ENCODE measurements at regions not wholly inside any gene's neighbourhood (a gene's known extent, or its start where the extent isn't known, plus 50 kb on each side); places are given as distances from the start of the nearest gene placed in this dataset.

DNA sequence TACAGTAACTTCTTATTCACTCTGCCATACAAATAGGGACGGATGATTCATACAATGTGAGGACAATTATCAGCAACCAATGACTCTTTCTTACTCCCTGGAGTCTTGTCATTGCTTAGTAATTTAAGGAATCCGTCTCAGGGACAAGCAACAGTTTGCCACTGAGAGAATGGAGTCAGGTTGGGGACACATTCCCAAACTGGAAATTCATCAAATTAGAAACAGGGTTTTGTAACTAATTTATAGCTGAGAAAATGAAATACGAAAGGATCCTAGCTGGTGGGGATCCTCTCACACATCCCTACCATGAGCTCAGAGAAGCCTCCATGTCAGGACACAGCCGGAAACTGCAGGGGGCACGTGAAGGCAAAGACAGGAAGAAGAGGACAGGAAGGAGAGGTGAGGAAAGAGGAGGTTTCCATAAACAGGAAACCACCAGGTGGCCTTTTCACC is 50.4 kb upstream of the KDR start:
- no peak for DNase-seq

GRCh38 chr4:55176497-55176896 is 51.1 kb upstream of the KDR start:
- no peak for DNase-seq

DNA sequence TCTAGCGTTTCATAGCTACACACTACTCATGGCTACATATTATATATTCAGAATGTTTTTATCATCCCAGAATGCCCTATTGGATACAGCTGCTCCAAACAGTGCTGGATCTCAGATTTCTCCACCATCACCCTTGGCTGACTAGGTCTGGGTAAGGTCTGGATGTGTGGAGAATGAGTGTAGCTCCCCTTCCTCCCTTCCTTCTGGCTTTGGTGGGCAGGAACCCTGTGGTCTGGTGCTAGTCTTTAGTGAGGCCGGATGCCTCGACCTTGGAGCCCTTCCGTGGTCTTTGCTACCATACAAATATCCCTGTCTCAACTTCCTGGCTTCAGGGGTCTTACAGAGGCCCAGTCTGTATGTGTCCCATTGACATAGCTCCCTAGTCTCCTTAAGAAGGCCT is 52.1 kb upstream of the KDR start:
- no peak for DNase-seq

GRCh38 chr4:55178226-55179005 is 53.0 kb upstream of the KDR start:
- DNase-seq: no peak

DNA sequence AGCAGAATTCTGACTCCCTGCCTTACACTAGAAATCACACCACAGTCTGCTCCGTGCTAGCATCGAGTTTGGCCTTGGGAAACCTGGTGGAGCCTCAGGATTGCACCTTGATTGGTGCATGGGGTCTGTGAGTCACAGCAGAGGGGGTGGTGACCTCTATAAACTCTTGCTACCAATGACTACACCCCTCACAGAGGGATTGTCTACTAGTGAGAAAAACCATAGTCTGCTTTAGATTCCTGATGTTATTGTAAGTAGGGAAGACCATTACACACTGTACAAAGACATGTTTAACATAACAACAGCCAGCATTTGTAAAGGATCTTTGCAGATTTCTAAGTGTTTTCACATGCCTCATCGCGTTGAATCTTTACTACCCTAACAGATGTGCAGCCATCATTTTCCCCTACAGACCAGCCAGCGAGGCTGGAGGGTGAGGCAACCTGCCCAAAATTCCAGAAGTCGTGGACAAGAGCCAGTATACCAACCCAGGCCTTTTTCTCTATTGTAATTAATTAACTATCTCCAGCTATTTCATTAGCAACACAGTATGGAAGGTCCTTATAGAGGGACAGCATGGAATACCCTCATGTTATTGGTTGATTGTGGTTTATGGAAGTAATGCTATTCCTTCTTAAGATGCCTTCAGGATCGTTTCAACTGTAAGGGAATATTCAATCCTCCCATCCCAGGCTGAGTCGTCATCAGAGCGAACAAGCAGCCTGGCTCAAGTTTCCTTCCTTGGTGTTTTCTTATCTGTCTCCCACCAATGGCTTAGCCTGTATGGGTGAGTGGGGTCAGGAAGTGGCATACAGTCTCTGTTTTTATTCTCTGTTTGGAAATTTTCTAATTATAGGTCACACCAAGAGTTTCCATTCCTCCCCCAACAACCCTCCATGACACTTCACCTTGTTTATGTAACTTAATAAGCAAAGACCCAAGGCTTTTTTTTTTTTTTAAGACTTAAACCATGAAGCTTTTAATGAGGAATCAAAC is 55.9 kb upstream of the KDR start:
- DNase-seq: no peak

- no peak for DNase-seq
Measured at GRCh38 chr4:55183926-55184599, 58.7 kb upstream of the KDR start.

DNA sequence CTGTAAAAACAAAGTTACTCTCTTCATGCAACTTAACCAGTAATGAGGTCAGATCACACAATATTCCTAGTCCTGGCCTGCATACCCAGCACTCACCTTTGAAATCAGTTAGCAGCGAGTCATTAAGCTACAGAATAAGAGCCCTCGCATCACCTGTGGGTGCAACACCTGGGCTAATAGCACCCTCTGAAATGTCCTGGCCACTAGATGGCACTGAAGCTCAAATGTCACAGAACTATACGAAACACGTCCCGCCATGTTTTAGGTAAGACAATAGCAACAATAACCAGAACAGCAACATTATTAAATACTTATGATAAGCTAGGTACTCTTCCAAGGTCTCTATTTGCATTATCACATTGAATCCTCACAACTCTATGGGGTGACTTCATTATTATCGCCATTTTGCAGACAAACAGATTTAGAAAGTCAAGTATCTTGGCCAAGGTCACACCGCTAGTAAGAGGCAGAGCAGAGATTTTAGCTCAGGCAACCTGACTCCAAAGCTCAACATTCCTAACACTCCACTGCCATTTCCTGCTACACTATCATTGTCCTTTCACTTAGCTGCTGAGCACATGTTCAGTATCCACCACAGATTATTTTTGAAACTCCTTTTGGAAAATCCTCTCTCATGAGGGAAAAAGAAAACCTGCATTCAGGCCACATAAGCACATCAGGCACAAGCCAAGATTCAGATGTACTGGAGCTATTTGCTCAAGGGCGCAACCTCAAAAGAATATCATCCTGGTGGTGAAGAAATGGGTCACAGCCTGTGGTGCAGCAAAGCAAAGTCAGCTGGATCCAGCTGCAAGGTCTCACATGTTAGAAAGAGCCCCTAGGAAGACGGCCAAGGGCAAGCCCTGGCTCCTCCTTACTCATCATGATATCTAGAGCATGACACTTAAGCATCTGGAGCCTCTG is 59.5 kb upstream of the KDR start:
- peak; percentile 39 for DNase-seq

GRCh38 chr4:55186123-55186522 is 60.7 kb upstream of the KDR start:
- DNase-seq: no peak

DNA sequence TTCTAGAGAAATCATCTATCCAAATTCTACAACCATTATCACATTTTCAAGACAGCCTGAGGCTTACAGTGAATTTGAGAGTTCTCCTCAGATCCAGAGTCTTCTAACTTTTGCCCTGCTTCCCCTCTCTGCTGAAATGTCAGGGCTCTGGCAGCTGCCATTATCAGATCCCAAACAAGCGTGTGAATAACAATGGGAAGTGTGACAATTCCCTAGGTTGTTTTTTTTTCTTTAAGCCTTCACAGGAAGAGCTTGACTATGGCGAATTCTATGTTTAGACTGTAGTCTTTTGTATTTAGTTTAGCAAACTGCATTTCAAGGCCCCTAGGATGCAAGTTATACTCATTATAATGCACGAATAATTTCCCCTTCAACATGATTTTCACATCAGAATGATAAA is 61.3 kb upstream of the KDR start:
- no peak for DNase-seq

GRCh38 chr4:55214172-55214571 is 88.8 kb upstream of the KDR start:
- peak; percentile 23 for DNase-seq

DNA sequence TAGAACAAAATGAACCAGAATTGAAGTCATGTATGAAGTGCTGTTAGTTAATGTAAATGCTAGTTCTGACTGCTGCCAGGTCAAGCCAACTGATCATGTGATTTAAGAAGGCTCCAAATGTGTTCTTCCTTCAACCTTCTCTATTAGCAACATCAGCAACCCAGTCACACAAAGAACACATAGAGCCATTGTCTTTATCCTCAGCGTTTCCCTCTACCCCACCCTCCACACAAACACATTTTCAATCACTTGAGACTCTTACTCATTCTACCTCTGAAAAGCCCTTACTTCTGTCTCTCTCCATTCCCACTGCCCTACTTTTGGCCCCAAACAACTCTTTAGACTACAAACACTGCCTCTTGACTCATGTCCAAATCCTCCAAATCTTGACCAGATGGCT is 89.7 kb upstream of the KDR start:
- no peak for DNase-seq

DNA sequence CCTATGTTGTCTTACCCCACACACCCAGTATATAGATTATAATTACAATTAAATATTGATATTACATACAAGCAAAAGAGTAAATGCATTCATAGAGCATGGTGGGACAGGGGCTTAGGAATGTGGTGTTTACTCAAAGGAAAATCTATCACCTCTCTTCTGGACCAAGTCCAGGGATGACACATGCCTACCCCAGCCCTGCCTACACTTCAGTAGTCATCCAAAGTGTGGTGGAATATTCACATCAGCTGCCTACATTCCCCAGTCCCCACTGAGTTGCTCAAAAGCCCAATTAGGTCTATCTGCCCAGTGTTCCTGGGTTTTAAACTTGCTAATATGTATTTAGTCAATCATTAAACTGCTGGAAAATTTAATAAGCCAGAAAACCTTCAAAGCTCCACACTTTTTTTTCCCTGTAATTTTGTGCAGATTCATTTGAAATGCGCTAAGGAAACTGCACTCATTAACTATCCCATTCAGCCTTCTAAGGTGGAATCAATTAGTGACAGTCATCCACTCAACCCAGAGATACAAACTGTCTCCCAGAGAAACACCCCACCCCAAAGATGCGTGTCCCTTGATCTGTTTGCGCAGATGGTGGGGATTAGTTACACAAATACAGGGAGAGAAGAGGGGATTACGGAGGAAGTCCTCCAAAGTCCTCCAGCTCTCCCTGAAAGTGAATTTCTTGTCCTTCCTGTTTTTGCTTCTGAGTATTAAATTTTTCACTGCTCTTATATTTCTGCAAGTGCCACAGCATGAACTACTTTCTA is 91.7 kb upstream of the KDR start:
- DNase-seq: no peak

DNA sequence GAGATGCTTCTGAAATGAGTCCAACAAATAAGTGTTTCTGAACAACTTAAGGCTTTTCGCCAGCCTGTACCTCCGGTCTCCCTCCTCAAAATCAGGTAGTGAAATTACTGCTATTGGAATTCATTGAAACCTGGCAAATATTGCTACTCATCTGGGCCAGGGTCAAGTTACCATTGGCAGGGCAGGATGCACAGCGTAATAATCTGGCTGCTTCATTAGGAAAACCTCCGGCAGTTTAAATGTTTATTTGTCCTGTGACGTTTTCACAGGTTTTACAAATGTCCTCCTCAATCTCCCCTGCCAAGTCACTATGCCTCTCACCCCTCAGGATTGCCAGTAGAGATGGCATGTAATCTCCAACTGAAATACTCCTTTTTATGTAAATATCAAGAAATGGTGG is 92.6 kb upstream of the KDR start:
- no peak for DNase-seq

- no peak for DNase-seq
Measured at GRCh38 chr4:55237839-55238238, 108.2 kb upstream of the SRD5A3 start.

GRCh38 chr4:55238407-55238806 is 107.6 kb upstream of the SRD5A3 start:
- no peak for DNase-seq

GRCh38 chr4:55241461-55241860 is 104.6 kb upstream of the SRD5A3 start:
- DNase-seq: no peak

DNA sequence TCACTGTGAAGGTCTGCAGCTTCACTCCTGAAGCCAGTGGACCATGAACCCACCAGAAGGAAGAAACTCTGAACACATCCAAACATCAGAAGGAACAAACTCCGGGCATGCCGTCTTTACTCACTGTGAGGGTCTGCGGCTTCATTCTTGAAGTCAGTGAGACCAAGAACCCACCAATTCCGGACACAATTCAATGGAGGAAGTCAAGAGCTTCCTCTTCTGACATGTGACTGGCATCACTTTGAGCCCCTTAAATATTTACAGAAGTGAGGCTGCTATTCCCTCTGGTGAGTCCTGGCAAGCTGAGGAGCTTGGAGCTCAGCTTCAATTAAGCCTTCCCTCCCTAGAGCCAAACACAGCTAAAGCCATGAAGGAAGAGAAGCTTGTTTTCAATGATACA is 103.5 kb upstream of the SRD5A3 start:
- no peak for DNase-seq

DNA sequence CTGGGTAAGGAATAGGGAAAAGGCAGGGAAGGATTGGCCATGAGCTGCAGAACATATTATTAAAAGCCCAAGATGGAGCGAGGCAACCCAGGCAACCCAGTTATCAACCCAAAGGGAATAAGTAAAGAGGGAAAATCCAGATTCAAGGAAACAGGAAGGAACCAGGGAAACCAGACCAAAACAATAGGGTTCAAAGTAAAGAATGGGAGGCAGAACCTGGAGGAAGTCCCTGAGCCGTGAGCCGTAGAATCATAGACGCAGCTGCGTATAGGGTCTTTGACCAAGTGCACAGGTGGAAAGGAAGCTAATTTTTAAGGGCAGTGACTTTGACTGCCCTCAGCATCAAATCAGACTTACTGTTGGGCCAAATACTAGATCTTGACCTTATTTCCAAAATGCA is 98.5 kb upstream of the SRD5A3 start:
- no peak for DNase-seq

DNA sequence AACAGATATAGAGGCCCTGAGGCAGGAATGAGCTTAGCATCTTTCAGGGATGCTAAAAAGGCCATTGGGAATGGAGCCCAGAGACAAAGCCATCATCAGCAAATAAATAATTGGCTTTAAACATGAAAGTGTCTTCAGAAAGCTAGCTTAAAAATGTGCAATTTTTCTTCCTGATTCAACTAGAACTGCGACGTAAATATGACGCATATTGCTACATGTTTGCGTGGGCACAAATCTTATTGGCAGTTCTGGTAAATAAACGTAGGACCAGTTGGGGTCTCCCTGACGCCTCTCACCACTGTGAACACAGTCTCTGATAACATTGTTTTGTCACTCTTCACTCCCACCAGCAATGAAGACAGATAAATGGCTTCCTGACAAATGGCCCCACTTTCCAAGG is 97.3 kb upstream of the SRD5A3 start:
- DNase-seq: no peak

DNA sequence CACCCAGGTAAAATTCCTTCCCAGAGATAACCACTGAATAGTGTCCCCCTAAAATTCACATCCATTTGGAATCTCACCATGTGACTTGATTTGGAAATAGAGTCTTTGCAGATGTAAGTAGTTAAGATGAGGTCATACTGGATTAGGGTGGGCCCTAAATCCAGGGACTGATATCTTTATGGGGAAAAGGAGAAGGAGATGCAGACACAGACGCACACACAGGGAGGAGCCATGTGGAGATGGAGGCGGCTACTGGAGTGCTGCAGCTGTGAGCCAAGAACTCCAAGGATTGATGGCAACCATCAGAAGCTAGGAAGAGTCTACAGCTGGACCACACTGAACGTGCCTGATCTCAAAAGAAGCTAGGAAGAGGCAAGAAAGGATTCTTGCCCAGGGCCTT is 96.6 kb upstream of the SRD5A3 start:
- no peak for DNase-seq

DNA sequence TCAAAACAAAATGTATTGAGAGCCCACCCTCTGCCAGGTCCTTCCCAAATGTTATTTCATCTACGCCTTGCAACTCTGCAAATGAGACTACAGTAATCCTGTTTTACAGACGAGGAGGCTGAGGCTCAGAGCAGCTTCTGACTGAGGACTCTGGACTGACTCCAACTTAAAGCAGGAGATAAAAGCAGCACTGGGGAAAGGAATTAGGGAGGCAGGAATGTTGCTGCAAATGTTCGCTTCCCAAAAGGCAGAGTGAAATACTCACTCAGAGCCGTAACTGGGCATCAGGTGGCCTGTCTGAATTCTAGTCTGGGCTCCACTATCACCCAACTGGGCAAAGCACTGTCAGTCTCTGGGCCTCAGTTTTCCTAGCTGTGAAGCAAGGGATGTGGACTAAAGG is 94.7 kb upstream of the SRD5A3 start:
- DNase-seq: no peak

DNA sequence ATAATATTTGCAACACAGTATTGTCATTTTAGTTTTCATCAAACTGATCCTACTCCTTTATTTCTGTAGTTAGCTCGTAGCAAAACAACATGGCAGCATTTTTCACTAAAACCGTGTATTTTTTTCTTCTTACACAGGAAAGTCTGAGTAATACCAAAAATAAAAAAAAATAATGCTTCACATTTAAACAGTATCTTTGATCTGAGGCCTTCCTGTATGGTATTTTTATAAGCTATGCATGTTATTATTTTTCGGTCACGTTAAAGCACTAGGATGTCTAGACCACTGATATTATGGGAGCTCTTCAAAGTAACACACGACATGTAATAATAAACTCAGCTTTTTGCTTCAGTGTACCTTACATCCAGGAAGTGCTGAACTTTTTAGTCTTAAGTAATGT is 94.1 kb upstream of the SRD5A3 start:
- DNase-seq: no peak

Data from COR-L47 (cell line).